ENCODE measurements at regions not wholly inside any gene's neighbourhood (a gene's known extent, or its start where the extent isn't known, plus 50 kb on each side); places are given as distances from the start of the nearest gene placed in this dataset.
"Not testable (repeated sequence)": the region's sequence is repeated elsewhere in the genome, so short reads cannot be mapped to it uniquely, and the experiment has no call there.

- H2AFZ ChIP-seq (ENCODE audit: low read depth); H4K20me1 ChIP-seq (ENCODE audit: insufficient read depth); CTCF ChIA-PET; H3K4me2 ChIP-seq; H3K9me2 ChIP-seq; H3K9ac ChIP-seq; H3K9me3 ChIP-seq; H3K4me1 ChIP-seq (ENCODE audit: control insufficient read depth in 1 of 2, insufficient read depth in 2 of 2, low read depth in 1 of 2, low read length in 1 of 2); H3K4me3 ChIP-seq (ENCODE audit: low read depth in 2 of 2, low read length in 1 of 2); POLR2A ChIA-PET; DNase-seq; H3K36me3 ChIP-seq (replicated peaks in 1 of 2; ENCODE audit: control insufficient read depth in 1 of 2, insufficient read depth in 2 of 2, low read length in 1 of 2); H3F3A ChIP-seq (replicated peaks; ENCODE audit: insufficient read depth); H3K27ac ChIP-seq (ENCODE audit: low read depth in 2 of 2, low read length in 1 of 2); H3K79me2 ChIP-seq (ENCODE audit: insufficient read depth); H3K27me3 ChIP-seq (ENCODE audit: insufficient read depth): not testable (repeated sequence)
- WGBS (ENCODE audit: low lambda C conversion rate): 13% methylated on average over 8 of the region's 8 CpGs
Measured at GRCh38 chr3:193179332-193180012, 61.5 kb upstream of the PLAAT1 start.

DNA sequence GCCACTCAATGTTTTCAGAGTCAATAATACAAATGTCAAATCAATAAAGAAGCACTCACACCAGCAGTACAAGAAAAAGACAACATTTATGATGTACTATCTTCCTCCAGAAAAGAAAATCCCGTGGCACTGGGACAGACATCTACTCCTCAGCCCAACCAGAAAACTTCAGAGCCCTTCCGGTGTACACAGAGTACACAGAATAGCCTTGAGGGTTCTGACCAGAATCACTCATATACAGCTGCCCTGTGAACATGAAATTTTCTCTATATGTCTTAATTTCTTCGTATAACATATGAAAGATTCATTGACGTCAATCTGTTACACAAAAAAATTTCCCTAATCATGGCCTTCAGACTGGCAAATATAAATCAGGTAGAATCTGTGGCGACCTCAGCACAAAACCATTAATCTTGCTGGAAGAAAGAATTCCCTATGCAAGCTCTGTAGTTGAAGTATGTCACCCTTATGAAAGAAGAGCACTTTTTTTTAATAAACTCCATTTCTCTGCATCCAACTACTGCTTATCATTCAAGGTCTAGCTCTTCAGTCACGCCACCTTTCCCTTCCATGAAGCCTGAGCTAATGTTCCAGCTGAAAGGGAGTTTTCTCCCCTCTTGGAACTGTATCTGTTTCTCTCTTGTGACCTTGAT lies 53.8 kb upstream of the PLAAT1 start:
- Histone ChIP-seq H3K4me2 (no peak overlapping the region), H3K9me3 (no peaks in the 10 kb centered on the region), H3K79me2 (ENCODE audit: insufficient read depth) (no peaks in the 10 kb centered on the region), H2AFZ (ENCODE audit: low read depth) (no peak overlapping the region), H3K9me2 (no peaks in the 10 kb centered on the region), H3K9ac (no peak overlapping the region), H3F3A (replicated peaks; ENCODE audit: insufficient read depth) (no peaks in the 10 kb centered on the region), H3K4me1 (ENCODE audit: control insufficient read depth in 1 of 2, insufficient read depth in 2 of 2, low read depth in 1 of 2, low read length in 1 of 2) (no peaks in the 10 kb centered on the region), H3K27ac (ENCODE audit: low read depth in 2 of 2, low read length in 1 of 2) (no peak overlapping the region), H3K27me3 (ENCODE audit: insufficient read depth) (no peaks in the 10 kb centered on the region), H3K4me3 (ENCODE audit: low read depth in 2 of 2, low read length in 1 of 2) (no peak overlapping the region), H3K36me3 (replicated peaks in 1 of 2; ENCODE audit: control insufficient read depth in 1 of 2, insufficient read depth in 2 of 2, low read length in 1 of 2) (no peaks in the 10 kb centered on the region), H4K20me1 (ENCODE audit: insufficient read depth) (no peaks in the 10 kb centered on the region)
- POLR2A ChIA-PET: no interaction called here
- CTCF ChIA-PET: interaction anchor here (1.4 kb wide), 1 partner anchor 374 kb away, joined by 3 read pairs; no protein-coding TSS in a partner anchor
- WGBS (ENCODE audit: low lambda C conversion rate): 8% methylated on average over 6 of the region's 6 CpGs
- no peak for DNase-seq
- TF ChIP-seq MXI1 (IDR thresholded peaks at IDR 0.05; ENCODE audit: low read depth, low read length) (no peak), TAF1 (IDR thresholded peaks at IDR 0.05; ENCODE audit: borderline replicate concordance, low read depth, low read length) (no peak), RFX5 (IDR thresholded peaks at IDR 0.05; ENCODE audit: low read length) (no peak), MEF2A (IDR thresholded peaks at IDR 0.05; ENCODE audit: borderline replicate concordance, low read depth) (no peak)

DNA sequence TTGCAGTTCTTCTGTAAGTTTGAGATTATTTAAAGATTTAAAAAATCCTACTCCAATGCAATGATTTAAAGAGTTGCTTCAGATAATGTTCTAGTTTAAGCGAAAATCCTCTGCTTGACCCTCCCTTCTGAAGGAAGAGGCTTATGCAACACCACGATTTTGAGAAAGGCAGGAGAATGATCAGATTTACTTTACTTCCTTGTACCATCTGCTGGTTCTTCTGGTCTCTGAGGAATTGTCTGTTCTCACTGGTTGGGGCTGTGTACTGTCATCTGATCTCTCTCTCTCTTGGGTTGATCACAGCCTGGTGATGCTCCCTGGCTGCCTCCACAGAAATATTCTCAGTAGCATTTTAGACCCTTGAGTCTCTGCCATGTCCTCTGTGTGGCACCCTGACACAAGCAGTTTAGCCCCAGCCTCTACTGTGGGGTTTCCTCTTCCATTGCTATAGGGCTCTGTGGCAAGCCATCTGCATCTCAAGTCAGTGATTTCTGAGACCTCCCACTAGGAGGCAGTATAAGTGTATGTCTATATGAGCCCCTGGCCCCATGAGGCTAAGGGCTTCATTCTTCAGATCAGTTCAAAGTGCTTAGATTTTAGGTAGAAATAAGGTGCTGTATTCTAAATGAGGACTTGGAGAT lies 50.8 kb upstream of the PLAAT1 start:
- 14% methylated on average over 2 of the region's 2 CpGs for whole genome bisulfite sequencing (ENCODE audit: low lambda C conversion rate)
- H3K36me3 ChIP-seq (replicated peaks in 1 of 2; ENCODE audit: control insufficient read depth in 1 of 2, insufficient read depth in 2 of 2, low read length in 1 of 2): no peaks in the 10 kb centered on the region
- CTCF ChIA-PET: interaction anchor here (1.6 kb wide), 1 partner anchor 383 kb away, joined by 6 read pairs; no protein-coding TSS in a partner anchor

More for the DNA sequence above, 50.8 kb upstream of the PLAAT1 start:
- peak overlapping the region in 1 of 2 experiments; percentile 57; a peak in 1 of 4 replicates for H3K4me3 ChIP-seq (ENCODE audit: low read depth in 2 of 2, low read length in 1 of 2)
- H3K79me2 ChIP-seq (ENCODE audit: insufficient read depth): no peaks in the 10 kb centered on the region
- no peaks in the 10 kb centered on the region for H4K20me1 ChIP-seq (ENCODE audit: insufficient read depth)
- H3K4me2 ChIP-seq: no peak overlapping the region
- DNase-seq: peak; percentile 44
- H3K4me1 ChIP-seq (ENCODE audit: control insufficient read depth in 1 of 2, insufficient read depth in 2 of 2, low read depth in 1 of 2, low read length in 1 of 2): no peaks in the 10 kb centered on the region
- H3K9ac ChIP-seq: no peak overlapping the region
- no peak overlapping the region for H3K27ac ChIP-seq (ENCODE audit: low read depth in 2 of 2, low read length in 1 of 2)
- POLR2A ChIA-PET: no interaction called here
- H3K27me3 ChIP-seq (ENCODE audit: insufficient read depth): peaks cover 4% of the 10 kb centered on the region; the same call in 1 of the 2 replicates
- H3F3A ChIP-seq (replicated peaks; ENCODE audit: insufficient read depth): no peaks in the 10 kb centered on the region
- no peaks in the 10 kb centered on the region for H3K9me3 ChIP-seq
- no peak overlapping the region for H2AFZ ChIP-seq (ENCODE audit: low read depth)
- H3K9me2 ChIP-seq: no peaks in the 10 kb centered on the region
- TF ChIP-seq MXI1 (IDR thresholded peaks at IDR 0.05; ENCODE audit: low read depth, low read length) (no peak), YY1 (IDR thresholded peaks at IDR 0.05; ENCODE audit: low read depth) (no peak), CTCF (IDR thresholded peaks at IDR 0.05) (peak; percentile 53), SMC3 (IDR thresholded peaks at IDR 0.05; ENCODE audit: low read depth, low read length) (peak; percentile 37; the same call in 1 of the 2 replicates), POLR2AphosphoS5 (IDR thresholded peaks at IDR 0.05; ENCODE audit: low read depth, low read length) (no peak), RCOR1 (IDR thresholded peaks at IDR 0.05; ENCODE audit: low read length) (no peak), RAD21 (IDR thresholded peaks at IDR 0.05; ENCODE audit: low read length) (peak; percentile 58), NRF1 (IDR thresholded peaks at IDR 0.05; ENCODE audit: low read depth, low read length) (no peak)
- TF ChIP-seq, protein P1, sequence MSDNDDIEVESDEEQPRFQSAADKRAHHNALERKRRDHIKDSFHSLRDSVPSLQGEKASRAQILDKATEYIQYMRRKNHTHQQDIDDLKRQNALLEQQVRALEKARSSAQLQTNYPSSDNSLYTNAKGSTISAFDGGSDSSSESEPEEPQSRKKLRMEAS (IDR thresholded peaks at IDR 0.05; ENCODE audit: low read depth): no peak
